ENCODE measurements at regions not wholly inside any gene's neighbourhood (a gene's known extent, or its start where the extent isn't known, plus 50 kb on each side); places are given as distances from the start of the nearest gene placed in this dataset.

DNA sequence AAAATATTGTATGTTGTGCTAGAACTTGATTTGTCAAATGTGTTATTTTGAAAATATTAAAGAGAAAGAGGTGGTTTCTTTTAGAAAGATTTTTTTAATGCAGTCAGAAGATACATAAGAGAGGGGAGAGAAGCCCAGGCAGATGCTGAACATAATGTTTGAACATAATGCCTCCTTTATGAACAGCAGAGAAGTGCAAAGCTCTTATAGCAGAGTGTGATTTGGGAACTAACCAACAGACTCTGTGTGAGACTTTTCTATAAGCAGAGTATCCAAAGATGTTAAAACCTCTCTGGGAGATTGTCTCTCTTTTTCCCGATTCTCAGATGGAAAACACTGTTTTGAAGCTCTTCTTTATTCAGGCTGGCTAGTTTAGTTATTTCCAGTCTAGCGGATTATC lies 1274.1 kb upstream of the SPRY2 start:
- TF ChIP-seq, protein P1, sequence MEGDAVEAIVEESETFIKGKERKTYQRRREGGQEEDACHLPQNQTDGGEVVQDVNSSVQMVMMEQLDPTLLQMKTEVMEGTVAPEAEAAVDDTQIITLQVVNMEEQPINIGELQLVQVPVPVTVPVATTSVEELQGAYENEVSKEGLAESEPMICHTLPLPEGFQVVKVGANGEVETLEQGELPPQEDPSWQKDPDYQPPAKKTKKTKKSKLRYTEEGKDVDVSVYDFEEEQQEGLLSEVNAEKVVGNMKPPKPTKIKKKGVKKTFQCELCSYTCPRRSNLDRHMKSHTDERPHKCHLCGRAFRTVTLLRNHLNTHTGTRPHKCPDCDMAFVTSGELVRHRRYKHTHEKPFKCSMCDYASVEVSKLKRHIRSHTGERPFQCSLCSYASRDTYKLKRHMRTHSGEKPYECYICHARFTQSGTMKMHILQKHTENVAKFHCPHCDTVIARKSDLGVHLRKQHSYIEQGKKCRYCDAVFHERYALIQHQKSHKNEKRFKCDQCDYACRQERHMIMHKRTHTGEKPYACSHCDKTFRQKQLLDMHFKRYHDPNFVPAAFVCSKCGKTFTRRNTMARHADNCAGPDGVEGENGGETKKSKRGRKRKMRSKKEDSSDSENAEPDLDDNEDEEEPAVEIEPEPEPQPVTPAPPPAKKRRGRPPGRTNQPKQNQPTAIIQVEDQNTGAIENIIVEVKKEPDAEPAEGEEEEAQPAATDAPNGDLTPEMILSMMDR (IDR thresholded peaks at IDR 0.05) = no peak
- TF ChIP-seq EZH2 (IDR thresholded peaks at IDR 0.05; ENCODE audit: borderline replicate concordance, insufficient read depth, low read depth, low read length, poor library complexity, severe bottlenecking) = no peak
